ENCODE measurements at regions not wholly inside any gene's neighbourhood (a gene's known extent, or its start where the extent isn't known, plus 50 kb on each side); places are given as distances from the start of the nearest gene placed in this dataset.

- in situ Hi-C loops (cut with HindIII; ENCODE audit: extremely low pct_ligation_motif_present, low pct_unique_long_range_greater_than_20kb) (no loop called here), intact Hi-C loops (cut with micrococcal nuclease; ENCODE audit: unreplicated experiment) (no loop called here)
- Histone ChIP-seq H3K9ac (ENCODE audit: insufficient read depth, low read depth, low read length) (no peak overlapping the region), H3K4me3 (replicated peaks in 1 of 3; ENCODE audit: insufficient read depth in 1 of 3, low read depth in 2 of 3, low read length in 3 of 3) (no peak overlapping the region), H3K4me2 (ENCODE audit: low read depth, low read length) (no peak overlapping the region), H4K20me1 (ENCODE audit: insufficient read depth, low read length) (no peaks in the 10 kb centered on the region), H3K79me2 (ENCODE audit: insufficient read depth, low read length) (no peaks in the 10 kb centered on the region), H3K27ac (ENCODE audit: extremely low read length, insufficient read depth, low read length) (no peak overlapping the region), H3K36me3 (replicated peaks in 1 of 2; ENCODE audit: control insufficient read depth in 1 of 2, insufficient read depth in 2 of 2, low read length in 2 of 2) (no peaks in the 10 kb centered on the region), H3K27me3 (ENCODE audit: control insufficient read depth in 1 of 2, insufficient read depth in 2 of 2, low read length in 2 of 2) (no peaks in the 10 kb centered on the region), H3K4me1 (ENCODE audit: insufficient read depth, low read length) (no peaks in the 10 kb centered on the region), H2AFZ (ENCODE audit: low read length) (no peak overlapping the region), H3K9me3 (ENCODE audit: low read length) (no peaks in the 10 kb centered on the region)
- DNase-seq (ENCODE audit: low spot score), result no peak
- FAIRE-seq, result no peak
- no peak for ATAC-seq
- CTCF ChIA-PET (ENCODE audit: low intra/inter-chr PET ratio, low total read pairs), result no interaction called here
- WGBS (ENCODE audit: low lambda C conversion rate), result 5% methylated on average over 2 of the region's 2 CpGs
- no TSS peak for BruUV-seq (replicated peaks)
- TF ChIP-seq RAD21 (CRISPR knock-in tag; IDR thresholded peaks at IDR 0.05), result no peak
- no peak for TF ChIP-seq JARID2 (CRISPR knock-in tag; IDR thresholded peaks at IDR 0.05; ENCODE audit: insufficient replicate concordance)
- TF ChIP-seq ZBTB38 (CRISPR knock-in tag; IDR thresholded peaks at IDR 0.05), result no peak
- TF ChIP-seq ZNF687 (CRISPR knock-in tag; IDR thresholded peaks at IDR 0.05), result no peak
- TF ChIP-seq ZNF451 (CRISPR knock-in tag; IDR thresholded peaks at IDR 0.05), result no peak
- no peak for TF ChIP-seq ZSCAN30 (CRISPR knock-in tag; IDR thresholded peaks at IDR 0.05)
- POLR2A ChIA-PET, result no interaction called here
These were observed 407.5 kb downstream of the SETD4 start for GRCh38 chr21:35652872-35653271.

Measured in HepG2 (cell line).